HCT116 (cell line): ENCODE measurements at regions not wholly inside any gene's neighbourhood (a gene's known extent, or its start where the extent isn't known, plus 50 kb on each side); places are given as distances from the start of the nearest gene placed in this dataset.
"Not testable (repeated sequence)": the region's sequence is repeated elsewhere in the genome, so short reads cannot be mapped to it uniquely, and the experiment has no call there.

Experiments used
- CTCF ChIP-seq, 3 experiments: fragments of 200-600 bp in 1 of 3; sonication (generic) in 1 of 3; IDR thresholded peaks in 2 of 3; conservative IDR thresholded peaks in 1 of 3; 2 replicates each; pipeline ENCODE4 v1.5.1; 2012 to 2017; ENCODE audit warnings: low read depth in 2 of 3, low read length in 2 of 3, antibody characterized with exemption in 1 of 3, borderline replicate concordance in 1 of 3, control low read depth in 1 of 3, mild to moderate bottlenecking in 1 of 3, mixed read lengths in 1 of 3, mixed run types in 1 of 3, moderate library complexity in 1 of 3; ENCODE audit not compliant: insufficient read depth in 1 of 3
- EGR1 ChIP-seq: IDR thresholded peaks from 2 replicates; pipeline ENCODE4 v1.6.1; 2012; ENCODE audit warnings: low read depth
- EZH2 ChIP-seq: fragments of 200-600 bp; sonication (generic); IDR thresholded peaks from 2 replicates; pipeline ENCODE4 v1.6.1; 2017; ENCODE audit warnings: antibody characterized with exemption, mixed run types
- EZH2phosphoT487 ChIP-seq: fragments of 200-600 bp; IDR thresholded peaks from 2 replicates; pipeline ENCODE4 v1.6.1; 2018; ENCODE audit warnings: antibody characterized with exemption, borderline replicate concordance
- MAX ChIP-seq: IDR thresholded peaks from 2 replicates; pipeline ENCODE4 v1.6.1; 2012
- POLR2A ChIP-seq: IDR thresholded peaks from 2 replicates; pipeline ENCODE4 v1.7.0; 2011; ENCODE audit warnings: borderline replicate concordance; ENCODE audit not compliant: insufficient read depth, insufficient read length; ENCODE audit errors: extremely low read depth
- POLR2AphosphoS5 ChIP-seq: IDR thresholded peaks from 2 replicates; pipeline ENCODE4 v1.6.1; 2011; ENCODE audit warnings: mild to moderate bottlenecking, low read depth, low read length, moderate library complexity
- RAD21 ChIP-seq: IDR thresholded peaks from 2 replicates; pipeline ENCODE4 v1.6.1; 2012; ENCODE audit warnings: low read depth, mild to moderate bottlenecking
- REST ChIP-seq: IDR thresholded peaks from 2 replicates; pipeline ENCODE4 v1.6.1; 2012; ENCODE audit warnings: low read depth
- SIN3A ChIP-seq: IDR thresholded peaks from 2 replicates; pipeline ENCODE4 v1.6.1; 2012; ENCODE audit warnings: low read depth
- YY1 ChIP-seq: IDR thresholded peaks from 2 replicates; pipeline ENCODE4 v1.6.1; 2011; ENCODE audit warnings: low read length, low read depth, moderate library complexity, mild to moderate bottlenecking; ENCODE audit not compliant: insufficient replicate concordance; ENCODE audit errors: extremely low read depth
- ZBTB33 ChIP-seq: IDR thresholded peaks from 2 replicates; pipeline ENCODE4 v1.6.1; 2011; ENCODE audit warnings: mild to moderate bottlenecking, low read length, moderate library complexity; ENCODE audit not compliant: insufficient replicate concordance; ENCODE audit errors: extremely low read depth
- ZNF274 ChIP-seq: fragments of 200-500 bp; sonication (Bioruptor generic); IDR thresholded peaks from 2 replicates; pipeline ENCODE4 v1.6.1; 2014; ENCODE audit warnings: mild to moderate bottlenecking, low read depth, low read length, inconsistent platforms

GRCh38 chr3:191993952-191994351 lies 533.0 kb downstream of the PYDC2 start:
- TF ChIP-seq YY1; CTCF (IDR thresholded peaks at IDR 0.05 in 2 of 3, conservative IDR thresholded peaks at IDR 0.05 in 1 of 3; ENCODE audit: borderline replicate concordance in 1 of 3, insufficient read depth in 1 of 3, low read depth in 2 of 3, low read length in 2 of 3); POLR2A; EGR1; SIN3A; EZH2; RAD21; MAX; ZBTB33; POLR2AphosphoS5; ZNF274; REST; EZH2phosphoT487: not testable (repeated sequence)
